GM19023 (cell line): ENCODE measurements at regions not wholly inside any gene's neighbourhood (a gene's known extent, or its start where the extent isn't known, plus 50 kb on each side); places are given as distances from the start of the nearest gene placed in this dataset.
A peak's percentile ranks its signal among the peaks of the same experiment; 100 is the strongest.

Experiments
- ATAC-seq: cut with Tn5 transposase; IDR thresholded peaks from one replicate; pipeline ENCODE4 v1.9.1; 2021; ENCODE audit warnings: mild to moderate bottlenecking, moderate library complexity; ENCODE audit not compliant: unreplicated experiment

- ATAC-seq = no peak
Observed at GRCh38 chr2:74036010-74036409, 51.3 kb downstream of the TET3 start.

GRCh38 chr2:74036450-74037195 is 51.9 kb downstream of the TET3 start:
- no peak for ATAC-seq

DNA sequence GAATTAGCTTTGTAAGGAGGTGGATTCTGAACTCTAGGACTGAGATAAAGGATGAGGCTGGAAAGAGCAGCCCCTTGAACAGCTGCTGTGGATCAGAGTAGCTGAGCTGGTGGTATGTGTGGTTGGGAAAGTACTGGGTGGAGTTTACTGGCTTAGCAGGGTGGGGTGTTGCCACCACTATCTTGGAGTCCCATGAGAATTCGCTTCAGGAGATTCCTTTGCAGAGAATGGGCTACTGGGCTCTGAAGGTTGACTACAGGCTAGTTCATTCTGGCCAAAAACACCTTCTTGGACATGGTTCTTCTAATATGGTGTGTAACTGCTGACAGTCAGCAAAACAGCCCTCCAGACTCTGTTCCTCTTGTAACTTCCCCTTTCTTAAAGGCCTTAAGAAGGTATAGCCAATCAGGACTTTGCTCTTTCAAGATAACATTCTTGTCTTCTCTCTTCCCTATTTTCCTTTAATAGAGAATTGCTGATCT is 52.7 kb downstream of the TET3 start:
- peak; percentile 47 for ATAC-seq

GRCh38 chr2:74039611-74040010 is 54.9 kb downstream of the TET3 start:
- ATAC-seq = no peak

DNA sequence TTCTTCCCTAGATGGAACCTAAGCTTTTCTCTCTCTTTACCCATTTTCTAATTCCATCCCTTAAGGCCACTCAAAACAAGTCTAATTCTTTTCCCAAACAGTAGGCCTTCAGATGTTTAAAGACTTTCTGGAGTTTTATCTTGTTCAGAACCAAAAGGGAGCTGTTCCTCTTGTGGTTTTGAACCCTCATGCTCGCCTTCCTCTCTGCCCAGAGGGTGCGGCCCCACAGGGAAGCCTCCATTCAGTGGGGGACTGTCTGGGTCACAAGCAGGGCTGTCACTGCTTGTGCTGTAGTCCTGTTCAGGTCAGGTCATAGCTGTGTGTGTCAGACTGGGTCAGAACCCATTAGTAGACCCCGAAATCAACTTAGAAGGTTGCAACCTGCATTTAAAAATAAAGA is 56.5 kb downstream of the TET3 start:
- no peak for ATAC-seq

- ATAC-seq = no peak
Observed at GRCh38 chr2:74041726-74042125, 57.0 kb downstream of the TET3 start.

GRCh38 chr2:74042606-74043005 is 57.9 kb downstream of the TET3 start:
- no peak for ATAC-seq

DNA sequence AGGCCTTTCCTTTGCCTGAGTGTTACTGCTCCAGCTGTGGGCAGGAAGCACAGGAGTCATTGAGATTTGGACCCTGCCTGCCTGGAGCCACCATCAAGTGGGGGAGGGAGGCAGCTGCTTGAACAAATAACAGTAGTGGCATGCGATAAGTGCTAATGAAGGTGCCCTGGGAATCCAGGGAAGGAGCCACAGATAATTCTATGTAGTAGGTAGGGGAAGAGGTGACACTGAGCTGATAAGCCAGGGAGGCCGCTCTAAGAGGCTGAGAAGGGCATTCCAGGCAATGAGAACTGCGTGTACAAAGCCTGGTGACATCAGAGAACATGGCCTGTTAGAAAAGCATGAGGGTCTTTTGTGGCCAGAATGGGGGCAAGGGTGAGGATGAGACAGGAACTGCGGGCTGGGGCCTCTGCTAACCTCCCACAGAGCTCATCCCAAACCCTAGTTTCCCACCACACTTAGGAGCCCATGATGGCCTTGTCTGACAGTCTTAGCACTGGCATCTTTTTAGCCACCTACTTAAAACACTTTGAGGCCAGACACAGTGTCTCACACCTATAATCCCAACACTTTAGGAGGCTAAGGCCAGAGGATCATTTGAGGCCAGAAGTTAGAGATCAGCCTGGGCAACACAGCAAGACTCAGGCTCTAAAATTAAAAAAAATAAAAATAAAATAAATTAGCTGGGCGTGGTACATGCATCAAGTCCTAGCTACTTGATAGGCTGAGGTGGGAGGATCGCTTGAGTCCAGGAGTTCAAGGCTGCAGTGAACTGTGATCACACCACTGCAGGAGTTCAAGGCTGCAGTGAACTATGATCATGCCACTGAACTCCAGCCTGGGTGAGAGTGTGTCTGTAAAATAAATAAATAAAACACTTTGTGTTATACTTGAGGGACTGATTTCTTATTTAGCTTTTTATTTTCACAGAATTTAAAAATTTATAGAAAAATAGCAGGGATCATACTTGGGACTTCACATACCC is 58.9 kb downstream of the TET3 start:
- no peak for ATAC-seq

DNA sequence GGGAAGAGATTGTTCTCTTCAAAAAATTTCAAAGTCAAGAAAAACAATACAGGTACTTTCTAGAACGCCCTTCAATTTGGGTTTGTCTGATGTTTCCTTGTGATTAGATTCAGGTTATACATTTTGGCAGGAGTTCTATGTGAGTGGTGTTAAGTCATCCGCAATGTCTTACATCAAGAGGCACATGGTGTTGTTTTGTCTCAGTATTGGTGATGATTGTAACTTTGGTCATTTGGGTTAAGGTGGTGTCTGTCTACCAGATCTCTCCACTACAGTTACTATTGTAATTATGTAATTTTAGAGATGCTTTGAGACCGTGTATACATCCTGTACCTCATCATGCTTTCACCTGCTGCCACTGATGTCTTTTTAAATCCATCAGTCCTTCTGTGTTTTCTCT is 60.3 kb downstream of the TET3 start:
- no peak for ATAC-seq

- ATAC-seq = no peak
Observed at GRCh38 chr2:74045454-74045853, 60.7 kb downstream of the TET3 start.

- ATAC-seq = no peak
Observed at GRCh38 chr2:74046441-74046840, 61.7 kb downstream of the TET3 start.

DNA sequence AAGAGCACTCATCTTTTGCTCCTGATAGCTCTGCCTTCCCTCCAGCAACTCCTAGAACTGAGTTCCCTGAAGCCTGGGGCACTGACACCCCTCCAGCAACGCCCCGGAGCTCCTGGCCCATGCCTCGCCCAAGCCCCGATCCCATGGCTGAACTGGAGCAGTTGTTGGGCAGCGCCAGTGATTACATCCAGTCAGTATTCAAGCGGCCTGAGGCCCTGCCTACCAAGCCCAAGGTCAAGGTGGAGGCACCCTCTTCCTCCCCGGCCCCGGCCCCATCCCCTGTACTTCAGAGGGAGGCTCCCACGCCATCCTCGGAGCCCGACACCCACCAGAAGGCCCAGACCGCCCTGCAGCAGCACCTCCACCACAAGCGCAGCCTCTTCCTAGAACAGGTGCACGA is 62.4 kb downstream of the TET3 start:
- ATAC-seq = no peak

- ATAC-seq = no peak
Observed at GRCh38 chr2:74048147-74048546, 63.4 kb downstream of the TET3 start.

DNA sequence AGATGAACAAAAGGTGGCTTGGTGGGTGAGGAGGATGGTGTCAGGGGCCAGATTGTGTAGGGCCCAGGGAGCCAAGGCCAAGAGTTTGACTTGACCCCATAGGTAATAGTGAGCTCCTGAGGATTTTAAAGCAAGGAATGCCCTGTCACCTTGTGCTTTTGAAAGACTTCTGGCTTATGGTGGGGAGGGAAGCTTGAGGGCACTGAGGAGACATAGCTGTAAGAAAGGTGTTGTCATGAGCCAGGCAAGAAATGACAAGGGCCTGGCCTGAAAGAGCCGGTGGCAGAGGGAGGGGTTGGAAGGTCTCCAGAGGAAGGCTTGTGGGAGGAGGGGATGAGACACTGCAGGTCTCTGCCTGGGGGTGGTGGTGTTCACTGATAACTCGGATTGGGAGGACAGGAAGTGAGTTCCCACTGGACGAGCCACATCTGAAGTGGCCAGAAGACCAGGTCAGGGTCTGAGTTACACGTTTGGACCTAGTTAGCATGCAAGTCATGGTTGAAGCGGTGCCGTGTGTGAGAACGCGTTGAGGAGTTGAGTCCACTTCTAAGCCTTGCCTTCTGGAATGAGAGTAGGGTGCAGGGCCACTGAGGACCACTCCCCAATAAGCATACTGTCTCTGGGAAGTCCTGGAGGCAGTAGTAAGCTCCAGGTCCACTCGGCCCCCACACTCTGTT is 64.3 kb downstream of the TET3 start:
- ATAC-seq = no peak

DNA sequence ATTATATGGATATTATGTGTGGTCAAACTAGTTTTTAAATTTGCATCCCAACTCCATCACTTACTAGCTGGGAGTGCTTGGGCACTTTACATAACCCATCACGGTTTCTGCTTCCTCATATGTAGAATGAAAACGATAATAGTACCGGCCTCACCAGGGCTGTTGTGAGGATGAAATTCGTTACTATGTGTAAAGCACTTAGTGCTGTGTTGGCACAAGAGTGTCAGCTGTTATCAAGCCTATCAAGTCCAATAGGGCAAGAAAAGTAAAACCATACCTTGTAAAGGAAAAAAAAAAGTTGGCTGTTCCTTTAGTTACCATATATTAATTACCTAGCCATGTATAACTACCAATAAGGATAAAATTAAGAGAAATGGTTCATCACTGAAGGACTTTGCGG is 65.4 kb downstream of the TET3 start:
- ATAC-seq = no peak

DNA sequence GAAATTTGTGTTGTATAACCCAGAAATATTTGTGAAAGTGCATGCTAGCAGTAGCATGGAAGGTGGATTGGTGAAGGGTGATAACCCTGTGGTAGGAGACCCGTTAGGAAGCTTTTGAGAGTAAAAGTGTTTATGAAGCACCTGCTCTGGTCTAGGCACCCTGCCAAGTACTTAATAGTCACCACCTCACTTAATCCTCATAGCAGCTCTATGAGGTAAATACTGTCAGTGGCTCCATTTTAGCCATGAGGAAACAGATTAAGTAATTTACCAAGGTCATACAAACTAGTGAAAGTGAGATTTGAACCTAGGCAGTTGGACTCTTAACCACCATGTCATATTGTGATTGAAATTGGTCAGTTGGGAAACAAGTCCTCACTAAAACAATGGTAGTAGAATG is 66.8 kb downstream of the TET3 start:
- ATAC-seq = no peak

- ATAC-seq = no peak
Observed at GRCh38 chr2:74052732-74053710, 68.3 kb downstream of the TET3 start.

- no peak for ATAC-seq
Observed at GRCh38 chr2:74053959-74054715, 69.4 kb downstream of the TET3 start.

DNA sequence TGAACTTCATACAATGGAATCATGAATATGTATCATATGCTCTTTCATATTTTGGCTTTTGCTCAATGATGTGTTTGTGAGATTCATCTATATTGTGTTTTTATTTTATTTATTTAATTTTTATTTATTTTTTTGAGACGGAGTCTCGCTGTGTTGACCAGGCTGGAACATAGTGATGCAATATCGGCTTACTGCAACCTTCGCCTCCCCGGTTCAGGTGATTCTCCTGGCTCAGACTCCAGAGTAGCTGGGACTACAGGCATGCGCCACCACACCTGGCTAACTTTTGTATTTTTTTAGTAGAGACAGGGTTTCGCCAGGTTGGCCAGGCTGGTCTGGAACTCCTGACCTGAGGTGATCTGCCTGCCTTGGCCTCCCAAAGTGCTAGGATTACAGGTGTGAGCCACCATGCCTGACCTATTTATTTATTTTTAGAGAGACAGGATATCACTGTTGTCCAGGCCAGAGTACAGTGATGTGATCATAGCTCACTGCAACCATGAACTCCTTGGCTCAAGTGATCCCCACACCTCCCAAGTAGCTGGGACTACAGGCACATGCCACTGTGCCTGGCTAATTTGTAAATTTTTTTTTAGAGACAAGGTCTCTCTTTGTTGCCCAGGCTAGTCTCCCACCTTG is 74.5 kb downstream of the TET3 start:
- ATAC-seq = no peak
